Gastroesophageal sphincter (tissue), 3 donors: ENCODE measurements at regions not wholly inside any gene's neighbourhood (a gene's known extent, or its start where the extent isn't known, plus 50 kb on each side); places are given as distances from the start of the nearest gene placed in this dataset.

Source experiments
- CTCF ChIP-seq, 4 experiments: fragments of 200-600 bp in 2 of 4; fragments of 450-650 bp in 2 of 4; sonication (generic) in 1 of 4; IDR thresholded peaks; one replicate each; pipeline ENCODE4 v1.5.1; 2017 to 2019; ENCODE audit warnings: antibody characterized with exemption in 4 of 4, mild to moderate bottlenecking in 2 of 4, moderate library complexity in 2 of 4
- EP300 ChIP-seq: sonication (generic); formaldehyde crosslinking; IDR thresholded peaks from one replicate; pipeline ENCODE4 v1.6.1; 2017; ENCODE audit warnings: antibody characterized with exemption, mild to moderate bottlenecking
- POLR2A ChIP-seq, 2 donors: fragments of 450-650 bp; IDR thresholded peaks; one replicate each; pipeline ENCODE4 v1.6.1; 2017; ENCODE audit warnings: antibody characterized with exemption in 2 of 2, mild to moderate bottlenecking in 2 of 2, moderate library complexity in 1 of 2

- TF ChIP-seq CTCF (IDR thresholded peaks at IDR 0.05) = no peak
- TF ChIP-seq POLR2A (IDR thresholded peaks at IDR 0.05) = no peak
- no peak for TF ChIP-seq EP300
These were observed 266.4 kb upstream of the ETAA1 start for GRCh38 chr2:67130531-67131256.
